Common myeloid progenitor, CD34-positive (primary cell): ENCODE measurements at regions not wholly inside any gene's neighbourhood (a gene's known extent, or its start where the extent isn't known, plus 50 kb on each side); places are given as distances from the start of the nearest gene placed in this dataset.
"Not testable (repeated sequence)": the region's sequence is repeated elsewhere in the genome, so short reads cannot be mapped to it uniquely, and the experiment has no call there.

Experiments
- CTCF ChIA-PET: fragments of 350-600 bp; sonication (Branson Sonifier 250); formaldehyde crosslinking; loops from one replicate; lab custom pipeline; 2021; ENCODE audit warnings: antibody characterized with exemption; lab: Charles Lee
- POLR2A ChIA-PET: fragments of 350-600 bp; sonication (Branson Sonifier 250); formaldehyde crosslinking; loops from one replicate; lab custom pipeline; 2021; ENCODE audit warnings: antibody characterized with exemption; lab: Charles Lee
- DNase-seq, 3 donors: peaks; one replicate each; pipeline versions ENCODE4 v3.0.0 to v3.0.0-alpha.2; 2013
- H3K27ac ChIP-seq, 2 experiments: 1 replicate in 1 of 2; 2 replicates in 1 of 2; pipeline ENCODE4 v1.7.0; 2013; ENCODE audit warnings: inconsistent platforms in 2 of 2, low read length in 2 of 2, mild to moderate bottlenecking in 2 of 2, low read depth in 1 of 2, moderate library complexity in 1 of 2; ENCODE audit not compliant: severe bottlenecking in 2 of 2, insufficient read depth in 1 of 2, poor library complexity in 1 of 2
- H3K27me3 ChIP-seq, 5 experiments: replicated peaks in 2 of 5; 1 replicate in 3 of 5; 2 replicates in 2 of 5; pipeline versions ENCODE4 v1.6.1 to v1.7.0; 2013; ENCODE audit warnings: low read length in 4 of 5, mild to moderate bottlenecking in 2 of 5, moderate library complexity in 2 of 5, inconsistent platforms in 1 of 5; ENCODE audit not compliant: insufficient read depth in 5 of 5, control insufficient read depth in 4 of 5
- H3K36me3 ChIP-seq, 4 experiments: 1 replicate in 2 of 4; 2 replicates in 2 of 4; pipeline versions ENCODE4 v1.6.1 to v1.7.0; 2013; ENCODE audit warnings: low read length in 3 of 4, control low read depth in 1 of 4, mild to moderate bottlenecking in 1 of 4; ENCODE audit not compliant: control insufficient read depth in 4 of 4, insufficient read depth in 4 of 4
- H3K4me1 ChIP-seq, 4 experiments: 1 replicate in 3 of 4; 2 replicates in 1 of 4; pipeline versions ENCODE4 v1.6.1 to v1.7.1; 2013; ENCODE audit warnings: low read length in 3 of 4, mild to moderate bottlenecking in 3 of 4, control low read depth in 1 of 4, inconsistent platforms in 1 of 4, moderate library complexity in 1 of 4; ENCODE audit not compliant: control insufficient read depth in 4 of 4, insufficient read depth in 4 of 4; ENCODE audit errors: control extremely low read depth in 1 of 4
- H3K4me3 ChIP-seq, 7 experiments: 1 replicate in 4 of 7; 2 replicates in 3 of 7; pipeline versions ENCODE4 v1.5.1 to v1.7.0; 2013; ENCODE audit warnings: mild to moderate bottlenecking in 7 of 7, low read length in 6 of 7, moderate library complexity in 6 of 7, inconsistent platforms in 2 of 7, low read depth in 2 of 7, control low read depth in 1 of 7; ENCODE audit not compliant: insufficient read depth in 4 of 7, control insufficient read depth in 1 of 7; ENCODE audit errors: extremely low read depth in 1 of 7
- H3K9me3 ChIP-seq, 5 experiments: 1 replicate in 4 of 5; 2 replicates in 1 of 5; pipeline versions ENCODE4 v1.6.1 to v1.7.1; 2013; ENCODE audit warnings: low read length in 4 of 5, mild to moderate bottlenecking in 2 of 5, inconsistent platforms in 1 of 5, low read depth in 1 of 5, moderate library complexity in 1 of 5; ENCODE audit not compliant: control insufficient read depth in 4 of 5, insufficient read depth in 2 of 5; ENCODE audit errors: control extremely low read depth in 1 of 5
- WGBS: methylation state at CpG from one replicate; pipeline ENCODE4 v1.1.5; 2013; ENCODE audit not compliant: insufficient coverage; 5-methylcytosine and 5-hydroxymethylcytosine counted together

GRCh38 chr15:62665449-62665848, 377.1 kb upstream of the TPM1 start:
- no peak for DNase-seq
- 100% methylated on average over 2 of the region's 4 CpGs for WGBS
- Histone ChIP-seq H3K4me3 (no peak overlapping the region), H3K4me1 (no peaks in the 10 kb centered on the region), H3K27me3 (no peaks in the 10 kb centered on the region), H3K27ac (no peak overlapping the region), H3K9me3 (peaks cover 0 to 3% (median 0%) of the 10 kb centered on the region in 5 experiments), H3K36me3 (no peaks in the 10 kb centered on the region)
- ChIA-PET CTCF (no interaction called here), POLR2A (no interaction called here)

- Histone ChIP-seq H3K9me3 (peaks cover 0 to 7% (median 0%) of the 10 kb centered on the region in 5 experiments), H3K36me3 (peaks cover 0 to 2% (median 0%) of the 10 kb centered on the region in 4 experiments), H3K4me3 (no peak overlapping the region), H3K27me3 (no peaks in the 10 kb centered on the region), H3K4me1 (no peaks in the 10 kb centered on the region), H3K27ac (no peak overlapping the region)
- DNase-seq, result no peak
- 100% methylated on average over 3 of the region's 4 CpGs for WGBS
- CTCF ChIA-PET, result no interaction called here
- POLR2A ChIA-PET, result no interaction called here
Observed at GRCh38 chr15:62666046-62666445, 376.5 kb upstream of the TPM1 start.

GRCh38 chr15:62672268-62672667, 370.3 kb upstream of the TPM1 start:
- Histone ChIP-seq H3K27ac (no peak overlapping the region), H3K4me1 (no peaks in the 10 kb centered on the region), H3K4me3 (no peak overlapping the region), H3K27me3 (no peaks in the 10 kb centered on the region), H3K36me3 (peaks cover 0 to 2% (median 0%) of the 10 kb centered on the region in 4 experiments), H3K9me3 (peaks cover 0 to 7% (median 0%) of the 10 kb centered on the region in 5 experiments)
- DNase-seq, result no peak
- CTCF ChIA-PET, result no interaction called here
- no CpG with 5 or more reads among the region's 2 CpGs for WGBS
- POLR2A ChIA-PET, result no interaction called here

- ChIA-PET POLR2A (no interaction called here), CTCF (no interaction called here)
Observed at GRCh38 chr15:62676891-62677290, 365.7 kb upstream of the TPM1 start.

GRCh38 chr15:62681939-62682896, 360.3 kb upstream of the TPM1 start:
- 100% methylated on average over 3 of the region's 6 CpGs for WGBS
- Histone ChIP-seq H3K9me3 (peaks cover 0 to 11% (median 0%) of the 10 kb centered on the region in 5 experiments), H3K4me1 (no peaks in the 10 kb centered on the region), H3K36me3 (no peaks in the 10 kb centered on the region), H3K27me3 (no peaks in the 10 kb centered on the region), H3K27ac (no peak overlapping the region), H3K4me3 (no peak overlapping the region)
- ChIA-PET CTCF (no interaction called here), POLR2A (no interaction called here)
- no peak for DNase-seq

More at GRCh38 chr15:62676891-62677290, 365.7 kb upstream of the TPM1 start:
- no peak overlapping the region for H3K4me3 ChIP-seq
- no peak overlapping the region for H3K27ac ChIP-seq
- 97% methylated on average over 6 of the region's 6 CpGs for WGBS
- H3K4me1 ChIP-seq, result no peaks in the 10 kb centered on the region
- H3K9me3 ChIP-seq, result peaks cover 0 to 11% (median 0%) of the 10 kb centered on the region in 5 experiments
- no peaks in the 10 kb centered on the region for H3K36me3 ChIP-seq
- no peaks in the 10 kb centered on the region for H3K27me3 ChIP-seq
- no peak for DNase-seq

- POLR2A ChIA-PET, DNase-seq, H3K4me1 ChIP-seq, H3K27ac ChIP-seq, H3K27me3 ChIP-seq, H3K36me3 ChIP-seq, CTCF ChIA-PET, H3K4me3 ChIP-seq: not testable (repeated sequence)
- whole genome bisulfite sequencing, result 100% methylated on average over 5 of the region's 8 CpGs
- peaks cover 0 to 11% (median 0%) of the 10 kb centered on the region in 5 experiments for H3K9me3 ChIP-seq
Observed at GRCh38 chr15:62683192-62683591, 359.4 kb upstream of the TPM1 start.

- 100% methylated on average over 2 of the region's 7 CpGs for WGBS
- no peak for DNase-seq
- H3K27ac ChIP-seq, result no peak overlapping the region
- ChIA-PET CTCF (no interaction called here), POLR2A (no interaction called here)
- H3K27me3 ChIP-seq, result no peaks in the 10 kb centered on the region
- no peaks in the 10 kb centered on the region for H3K36me3 ChIP-seq
- H3K9me3 ChIP-seq, result peaks cover 0 to 6% (median 0%) of the 10 kb centered on the region in 5 experiments
- no peaks in the 10 kb centered on the region for H3K4me1 ChIP-seq
- no peak overlapping the region for H3K4me3 ChIP-seq
Observed at GRCh38 chr15:62684123-62684808, 358.3 kb upstream of the TPM1 start.
